Urinary bladder (tissue), 3 donors: ENCODE measurements at regions not wholly inside any gene's neighbourhood (a gene's known extent, or its start where the extent isn't known, plus 50 kb on each side); places are given as distances from the start of the nearest gene placed in this dataset.
"Not testable (repeated sequence)": the region's sequence is repeated elsewhere in the genome, so short reads cannot be mapped to it uniquely, and the experiment has no call there.

Experiments
- DNase-seq: peaks from one replicate; pipeline ENCODE4 v3.0.0-alpha.2; 2015; ENCODE audit errors: extremely low spot score
- H3K27ac ChIP-seq: one replicate; pipeline ENCODE4 v1.5.1; 2013; ENCODE audit warnings: low read depth, mild to moderate bottlenecking, moderate library complexity
- H3K36me3 ChIP-seq: one replicate; pipeline ENCODE4 v1.6.1; 2013; ENCODE audit warnings: mild to moderate bottlenecking, moderate library complexity; ENCODE audit not compliant: insufficient read depth
- H3K4me1 ChIP-seq: one replicate; pipeline ENCODE4 v1.6.1; 2013; ENCODE audit warnings: mild to moderate bottlenecking, moderate library complexity; ENCODE audit not compliant: insufficient read depth
- H3K4me3 ChIP-seq: one replicate; pipeline ENCODE4 v1.5.1; 2013; ENCODE audit warnings: low read depth, low read length
- WGBS: extraction: QIAGEN DNeasy Blood & Tissue Kit; methylation state at CpG from one replicate; pipeline ENCODE4 v1.1.7; 2013; 5-methylcytosine and 5-hydroxymethylcytosine counted together
- donor health status: healthy with polysubstance abuse.
- donor health status: healthy.

GRCh38 chr6:12530345-12530744 is 186.2 kb upstream of the PHACTR1 start:
- peaks cover 1% of the 10 kb centered on the region for H3K36me3 ChIP-seq
- WGBS, result 86% methylated on average over 2 of the region's 2 CpGs
- no peaks in the 10 kb centered on the region for H3K4me1 ChIP-seq
- H3K4me3 ChIP-seq, result no peak overlapping the region
- no peak overlapping the region for H3K27ac ChIP-seq
- no peak for DNase-seq

DNA sequence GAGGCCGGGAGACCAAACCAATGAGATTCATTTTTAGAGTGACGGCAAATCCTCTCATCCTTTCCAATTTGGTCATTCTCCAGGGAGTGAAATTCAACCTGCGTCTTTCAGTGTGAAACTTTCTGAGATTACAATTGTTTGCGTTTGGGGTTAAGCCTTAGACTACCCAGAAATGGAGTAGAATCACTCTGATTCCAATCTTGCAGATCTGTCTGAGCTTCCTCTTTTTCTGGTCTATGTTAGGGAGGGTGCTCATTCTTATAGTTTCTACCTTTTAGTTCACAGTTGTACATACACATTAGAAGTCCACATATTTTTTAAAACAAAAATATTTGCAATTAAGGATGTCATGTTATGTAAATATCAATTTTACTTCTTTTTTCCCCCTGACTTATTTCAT is 183.0 kb upstream of the PHACTR1 start:
- WGBS, result 82% methylated on average over 4 of the region's 4 CpGs
- H3K4me1 ChIP-seq, result no peaks in the 10 kb centered on the region
- DNase-seq, result no peak
- no peak overlapping the region for H3K27ac ChIP-seq
- H3K36me3 ChIP-seq, result peaks cover 1% of the 10 kb centered on the region
- no peak overlapping the region for H3K4me3 ChIP-seq

DNA sequence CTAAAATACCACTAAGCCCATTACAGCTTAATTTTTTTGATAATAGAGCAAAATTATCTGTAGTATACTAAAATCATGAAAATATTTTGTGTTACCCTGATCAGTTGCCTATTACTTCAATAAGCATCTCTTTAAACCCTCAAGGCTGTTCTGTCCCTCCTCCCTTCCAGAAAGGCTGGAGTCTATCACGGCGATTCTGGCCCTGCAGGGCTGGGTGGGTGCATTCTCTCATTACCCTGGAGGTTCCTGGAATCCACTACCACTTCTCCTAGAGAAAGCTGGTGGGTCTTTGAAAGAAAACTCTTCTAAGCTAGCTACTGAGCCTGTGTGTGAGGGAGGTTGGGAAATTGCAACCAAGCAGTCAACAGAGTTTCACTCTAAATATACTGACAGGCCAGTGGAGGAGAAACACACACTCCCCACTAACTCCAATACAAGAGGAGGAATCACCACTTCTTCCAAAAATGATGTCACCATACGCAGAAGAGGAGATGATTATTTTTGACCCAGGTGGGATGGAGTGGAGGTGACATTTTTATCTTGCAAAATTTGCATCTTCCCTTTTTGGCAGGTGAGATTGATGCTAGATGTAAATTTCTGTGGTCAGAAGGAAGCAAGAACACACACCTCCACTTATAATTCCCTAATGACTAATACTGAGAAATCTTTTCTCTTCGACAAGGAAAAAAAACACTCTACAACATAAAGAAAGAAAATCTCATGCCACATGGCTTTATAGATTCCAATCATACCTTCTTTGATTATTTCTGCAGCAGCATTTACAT is 182.3 kb upstream of the PHACTR1 start:
- Histone ChIP-seq H3K4me3 (no peak overlapping the region), H3K36me3 (peaks cover 1% of the 10 kb centered on the region), H3K27ac (no peak overlapping the region), H3K4me1 (no peaks in the 10 kb centered on the region)
- WGBS, result 87% methylated on average over 4 of the region's 4 CpGs
- DNase-seq, result no peak

DNA sequence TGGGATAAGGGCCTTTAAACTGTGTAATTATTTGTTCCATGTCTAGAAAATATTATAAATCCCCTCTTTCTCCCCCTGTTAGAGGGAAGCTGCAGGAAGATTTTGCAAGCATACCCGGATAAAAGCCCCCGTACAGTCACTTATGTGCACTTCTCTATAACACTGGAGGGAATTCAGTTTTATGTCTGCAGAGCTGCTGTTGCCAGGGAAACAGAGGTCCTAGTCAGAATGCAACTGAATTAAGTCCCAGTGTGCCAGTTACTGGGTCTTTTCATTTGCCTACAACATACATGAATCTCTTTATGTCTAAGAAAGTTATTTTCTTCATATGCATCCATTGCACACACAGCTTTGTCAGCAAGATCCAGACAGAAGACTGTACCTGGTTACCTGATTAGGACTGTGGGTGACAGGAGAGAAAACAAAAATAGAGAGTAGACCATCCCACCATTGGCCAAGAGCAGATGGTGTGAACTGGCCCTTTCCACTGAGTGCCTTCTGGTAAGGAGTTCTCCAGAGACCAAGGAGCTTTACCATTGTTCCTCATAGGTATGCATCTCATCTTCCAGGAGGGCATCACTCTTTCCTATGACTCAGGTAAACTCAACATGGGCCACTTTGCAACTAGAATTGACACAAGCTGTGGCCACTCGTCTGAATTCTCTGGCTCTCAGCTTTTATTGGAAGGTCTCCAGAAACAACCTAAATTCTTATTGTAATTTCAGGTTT is 180.8 kb upstream of the PHACTR1 start:
- H3K27ac ChIP-seq, result no peak overlapping the region
- WGBS, result 73% methylated on average over 3 of the region's 3 CpGs

GRCh38 chr6:12536416-12536815 is 180.2 kb upstream of the PHACTR1 start:
- no peak for DNase-seq

More for the DNA sequence above, 180.8 kb upstream of the PHACTR1 start:
- H3K36me3 ChIP-seq, result peaks cover 1% of the 10 kb centered on the region
- DNase-seq, result no peak
- H3K4me1 ChIP-seq, result no peaks in the 10 kb centered on the region
- no peak overlapping the region for H3K4me3 ChIP-seq

GRCh38 chr6:12537389-12537788 is 179.2 kb upstream of the PHACTR1 start:
- Histone ChIP-seq H3K4me1 (no peaks in the 10 kb centered on the region), H3K4me3 (no peak overlapping the region), H3K27ac (no peak overlapping the region), H3K36me3 (peaks cover 1% of the 10 kb centered on the region)
- no peak for DNase-seq
- 20% methylated on average over 5 of the region's 5 CpGs for WGBS

More at GRCh38 chr6:12536416-12536815, 180.2 kb upstream of the PHACTR1 start:
- H3K27ac ChIP-seq, result no peak overlapping the region
- WGBS, result 56% methylated on average over 5 of the region's 5 CpGs
- H3K36me3 ChIP-seq, result peaks cover 1% of the 10 kb centered on the region
- H3K4me3 ChIP-seq, result no peak overlapping the region
- H3K4me1 ChIP-seq, result no peaks in the 10 kb centered on the region

DNA sequence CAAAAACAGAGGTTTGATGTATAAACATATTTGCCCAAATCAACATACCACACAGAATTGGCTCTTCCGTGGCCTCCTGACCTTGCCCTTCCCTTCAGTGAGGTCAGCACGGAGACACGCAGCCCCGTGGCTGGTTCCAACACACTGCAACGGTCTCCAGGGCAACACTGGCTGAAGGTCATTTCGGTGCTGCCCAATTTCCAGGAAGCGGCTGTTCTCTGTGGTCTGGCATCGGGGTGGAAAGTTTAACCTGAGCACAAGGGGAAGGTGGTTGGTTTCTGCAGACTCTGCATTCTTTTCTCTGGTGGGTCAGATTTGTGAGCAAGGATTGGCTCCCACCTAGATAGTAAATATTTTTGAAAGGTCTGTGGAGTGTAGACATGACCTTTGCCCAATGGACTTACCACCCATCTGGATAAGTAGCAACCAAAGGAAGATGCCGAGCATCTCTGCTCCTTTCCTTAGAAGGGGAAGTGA is 177.6 kb upstream of the PHACTR1 start:
- no peaks in the 10 kb centered on the region for H3K4me1 ChIP-seq
- WGBS, result 77% methylated on average over 9 of the region's 9 CpGs
- no peaks in the 10 kb centered on the region for H3K36me3 ChIP-seq
- H3K27ac ChIP-seq, result no peak overlapping the region
- no peak for DNase-seq
- H3K4me3 ChIP-seq, result no peak overlapping the region

DNA sequence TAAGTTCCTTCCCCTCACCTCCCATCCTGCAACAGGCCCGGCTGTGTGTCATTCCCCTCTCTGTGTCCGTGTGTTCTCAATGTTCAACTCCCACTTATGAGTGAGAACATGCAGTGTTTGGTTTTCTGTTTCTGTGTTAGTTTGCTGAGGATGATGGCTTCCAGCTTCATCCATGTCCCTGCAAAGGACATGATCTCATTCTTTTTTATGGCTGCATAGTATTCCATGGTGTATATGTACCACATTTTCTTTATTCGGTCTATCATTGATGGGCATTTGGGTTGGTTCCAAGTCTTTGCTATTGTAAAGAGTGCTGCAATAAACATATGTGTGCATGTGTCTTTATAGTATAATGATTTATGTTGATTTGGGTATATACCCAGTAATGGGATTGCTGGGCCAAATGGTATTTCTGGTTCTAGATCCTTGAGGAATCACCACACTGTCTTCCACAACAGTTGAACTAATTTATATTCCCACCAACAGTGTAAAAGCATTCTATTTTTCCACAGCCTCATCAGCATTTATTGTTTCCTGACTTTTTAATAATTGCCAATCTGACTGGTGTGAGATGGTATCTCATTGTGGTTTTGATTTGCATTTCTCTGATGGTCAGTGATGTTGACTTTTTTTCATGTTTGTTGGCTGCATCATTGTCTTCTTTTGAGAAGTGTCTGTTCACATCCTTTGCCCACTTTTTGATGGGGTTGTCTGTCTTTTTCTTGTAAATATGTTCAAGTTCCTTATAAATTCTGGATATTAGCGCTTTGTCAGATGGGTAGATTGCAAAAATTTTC is 174.1 kb upstream of the PHACTR1 start:
- WGBS, result 83% methylated on average over 4 of the region's 4 CpGs

GRCh38 chr6:12543953-12544352 is 172.6 kb upstream of the PHACTR1 start:
- H3K4me3 ChIP-seq, result no peak overlapping the region
- no peaks in the 10 kb centered on the region for H3K4me1 ChIP-seq
- H3K36me3 ChIP-seq, result no peaks in the 10 kb centered on the region
- DNase-seq, result no peak
- H3K27ac ChIP-seq, result no peak overlapping the region
- WGBS, result 53% methylated on average over 5 of the region's 5 CpGs

More for the DNA sequence above, 174.1 kb upstream of the PHACTR1 start:
- not testable (repeated sequence) for H3K36me3 ChIP-seq, H3K27ac ChIP-seq, DNase-seq, H3K4me3 ChIP-seq, H3K4me1 ChIP-seq

- Histone ChIP-seq H3K36me3 (no peaks in the 10 kb centered on the region), H3K4me3 (no peak overlapping the region), H3K4me1 (no peaks in the 10 kb centered on the region), H3K27ac (no peak overlapping the region)
- DNase-seq, result no peak
- WGBS, result 67% methylated on average over 3 of the region's 3 CpGs
These were observed 171.6 kb upstream of the PHACTR1 start for GRCh38 chr6:12544821-12545565.

DNA sequence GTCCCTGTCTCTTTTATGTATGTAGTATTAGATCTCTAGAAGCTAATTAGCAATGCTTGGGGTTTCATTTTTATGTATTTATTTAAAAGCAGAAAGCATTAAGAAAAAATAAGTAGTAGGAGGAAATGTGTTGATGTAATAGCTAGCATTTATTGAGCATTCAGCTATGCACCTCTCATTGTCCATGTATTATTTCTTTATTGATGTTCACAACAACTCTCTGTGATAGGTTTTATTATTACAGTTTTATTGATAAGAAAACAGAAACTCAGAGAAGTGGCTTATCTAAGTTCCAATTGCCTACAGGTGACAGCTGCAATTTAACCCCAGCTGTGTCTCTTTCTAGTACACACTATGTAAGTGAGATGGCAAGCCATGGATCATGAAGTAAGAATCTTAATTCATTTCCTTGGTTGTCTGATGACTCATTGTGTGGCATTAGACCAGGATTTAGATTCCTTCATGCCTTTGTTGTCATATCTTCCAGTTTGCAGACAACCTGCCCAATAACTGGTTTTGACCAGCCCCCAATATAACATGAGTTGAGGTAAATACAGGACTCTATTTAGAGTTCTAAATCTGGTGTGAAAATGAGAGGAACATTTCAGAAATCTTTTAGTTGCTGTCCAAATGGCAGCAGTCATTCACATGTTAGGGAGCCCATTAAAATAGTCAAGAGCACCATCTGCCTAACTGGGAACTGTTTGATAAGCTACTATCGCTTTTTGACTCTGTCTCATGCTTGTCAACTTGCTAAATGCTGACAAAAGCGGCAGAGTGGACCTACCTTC is 170.8 kb upstream of the PHACTR1 start:
- H3K27ac ChIP-seq, result no peak overlapping the region
- no peak for DNase-seq
- H3K36me3 ChIP-seq, result no peaks in the 10 kb centered on the region
- H3K4me1 ChIP-seq, result no peaks in the 10 kb centered on the region
- 66% methylated on average over 2 of the region's 2 CpGs for WGBS
- H3K4me3 ChIP-seq, result no peak overlapping the region

DNA sequence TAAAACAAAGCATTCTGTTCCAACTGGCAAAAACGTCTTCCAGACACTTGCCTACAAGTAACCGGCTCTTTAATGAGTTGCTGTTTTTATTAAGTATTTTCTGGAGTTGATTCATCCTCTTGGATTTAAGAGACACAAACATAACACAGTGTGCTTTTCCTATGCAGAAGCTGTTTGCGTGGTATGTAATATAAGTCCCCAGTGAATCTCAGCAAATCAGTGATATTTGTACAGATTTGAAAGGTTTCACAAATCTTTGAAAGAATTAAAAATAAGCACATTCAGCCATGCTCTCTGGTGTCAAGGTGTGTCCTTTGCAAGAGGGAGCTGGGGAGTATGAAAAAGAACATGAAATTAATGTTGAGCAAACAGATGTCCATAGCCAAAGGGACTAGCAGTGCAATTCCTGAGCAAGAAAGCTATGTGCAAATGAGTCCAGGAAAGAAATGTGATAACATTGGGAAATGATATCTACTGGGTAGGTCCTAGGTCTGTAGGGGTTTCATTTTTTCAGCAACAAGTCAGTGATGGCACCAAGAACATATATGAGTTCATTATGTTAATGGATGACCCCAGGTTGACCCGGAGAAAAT is 170.1 kb upstream of the PHACTR1 start:
- no peak for DNase-seq
- H3K4me3 ChIP-seq, result no peak overlapping the region
- no peak overlapping the region for H3K27ac ChIP-seq
- H3K4me1 ChIP-seq, result no peaks in the 10 kb centered on the region
- H3K36me3 ChIP-seq, result no peaks in the 10 kb centered on the region
- WGBS, result 62% methylated on average over 4 of the region's 4 CpGs
